ENCODE measurements at regions not wholly inside any gene's neighbourhood (a gene's known extent, or its start where the extent isn't known, plus 50 kb on each side); places are given as distances from the start of the nearest gene placed in this dataset.

DNA sequence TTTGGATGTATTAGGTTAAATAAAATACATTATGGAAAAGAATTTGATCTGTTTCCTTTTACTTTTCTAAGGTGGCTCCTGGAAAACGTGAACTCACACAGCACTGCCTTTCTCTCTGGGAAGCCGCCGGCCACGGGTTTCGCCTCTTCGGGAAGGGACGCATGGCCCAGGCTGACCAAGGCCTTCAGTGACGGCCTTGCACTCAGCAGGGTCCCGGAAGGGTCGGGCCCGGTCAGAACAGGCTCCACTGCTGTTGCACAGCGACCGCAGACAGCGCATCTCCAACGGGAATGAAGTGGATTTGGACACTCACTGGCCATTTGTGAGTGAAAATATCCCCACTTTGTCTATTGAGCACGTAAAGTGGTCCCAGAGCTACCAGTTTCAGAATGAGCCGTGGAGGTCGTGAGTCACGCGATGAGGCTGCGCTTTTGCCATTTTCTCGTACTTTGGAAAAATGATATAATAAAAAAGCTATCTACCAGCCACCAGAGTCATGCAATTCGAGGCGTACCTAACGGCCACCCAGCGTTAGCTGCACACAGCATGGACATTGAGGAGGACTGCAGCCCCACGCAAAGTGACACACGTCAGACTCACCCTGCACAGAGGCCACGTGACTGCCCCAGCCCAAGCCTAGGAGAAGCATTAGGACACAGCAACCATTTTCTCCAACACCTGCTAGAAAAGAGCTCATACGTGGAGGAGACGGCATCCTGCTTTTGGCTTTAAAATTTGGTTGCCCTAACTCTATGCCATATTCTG is 244.3 kb downstream of the TTLL2 start:
- DNase-seq: no peak
- Histone ChIP-seq H3K4me1 (peaks cover 0 to 9% (median 0%) of the 10 kb centered on the region in 4 donors), H3K9me3 (no peaks in the 10 kb centered on the region), H3K27me3 (no peaks in the 10 kb centered on the region), H3K36me3 (no peaks in the 10 kb centered on the region), H3K4me3 (no peak overlapping the region), H3K27ac (no peak overlapping the region)
- TF ChIP-seq, protein P1, sequence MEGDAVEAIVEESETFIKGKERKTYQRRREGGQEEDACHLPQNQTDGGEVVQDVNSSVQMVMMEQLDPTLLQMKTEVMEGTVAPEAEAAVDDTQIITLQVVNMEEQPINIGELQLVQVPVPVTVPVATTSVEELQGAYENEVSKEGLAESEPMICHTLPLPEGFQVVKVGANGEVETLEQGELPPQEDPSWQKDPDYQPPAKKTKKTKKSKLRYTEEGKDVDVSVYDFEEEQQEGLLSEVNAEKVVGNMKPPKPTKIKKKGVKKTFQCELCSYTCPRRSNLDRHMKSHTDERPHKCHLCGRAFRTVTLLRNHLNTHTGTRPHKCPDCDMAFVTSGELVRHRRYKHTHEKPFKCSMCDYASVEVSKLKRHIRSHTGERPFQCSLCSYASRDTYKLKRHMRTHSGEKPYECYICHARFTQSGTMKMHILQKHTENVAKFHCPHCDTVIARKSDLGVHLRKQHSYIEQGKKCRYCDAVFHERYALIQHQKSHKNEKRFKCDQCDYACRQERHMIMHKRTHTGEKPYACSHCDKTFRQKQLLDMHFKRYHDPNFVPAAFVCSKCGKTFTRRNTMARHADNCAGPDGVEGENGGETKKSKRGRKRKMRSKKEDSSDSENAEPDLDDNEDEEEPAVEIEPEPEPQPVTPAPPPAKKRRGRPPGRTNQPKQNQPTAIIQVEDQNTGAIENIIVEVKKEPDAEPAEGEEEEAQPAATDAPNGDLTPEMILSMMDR (IDR thresholded peaks at IDR 0.05): no peak
- TF ChIP-seq EP300 (IDR thresholded peaks at IDR 0.05; ENCODE audit: low read depth) (no peak), POLR2AphosphoS5 (IDR thresholded peaks at IDR 0.05) (no peak), POLR2A (IDR thresholded peaks at IDR 0.05) (no peak)
- intact Hi-C loops (cut with DNase I; ENCODE audit: low total_unique reads) (no loop called here), in situ Hi-C loops (cut with MboI; ENCODE audit: low pct_ligation_motif_present in 1 of 4, low pct_unique_long_range_greater_than_20kb in 1 of 4, low sequenced_read_pairs in 3 of 4) (no loop called here)
- 89 to 100% methylated on average over 3 to 31 of the region's 31 CpGs for WGBS, 2 donors (ENCODE audit: low coverage in 1 of 2)

DNA sequence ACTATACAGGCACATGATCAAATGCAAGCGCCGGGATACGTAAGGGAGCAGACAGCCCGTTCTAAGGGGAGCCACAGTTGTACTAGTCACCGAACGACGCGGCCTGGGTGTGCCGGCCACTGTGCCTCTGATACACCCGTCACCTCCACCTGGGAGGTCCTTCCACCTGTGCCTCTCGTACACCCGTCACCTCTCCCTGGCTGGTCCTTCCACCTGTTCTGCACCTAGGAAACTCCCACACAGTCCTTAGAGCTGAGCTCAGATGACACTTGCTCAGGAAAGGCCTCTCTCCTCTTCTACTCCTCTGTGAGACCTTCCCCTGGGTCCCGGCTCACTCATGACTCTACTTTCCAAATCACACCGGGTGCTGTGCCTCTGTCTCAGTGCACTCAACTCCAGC is 245.0 kb downstream of the TTLL2 start:
- Histone ChIP-seq H3K9me3 (no peaks in the 10 kb centered on the region), H3K36me3 (no peaks in the 10 kb centered on the region), H3K27me3 (no peaks in the 10 kb centered on the region), H3K4me3 (no peak overlapping the region), H3K4me1 (peaks cover 0 to 9% (median 0%) of the 10 kb centered on the region in 4 donors), H3K27ac (no peak overlapping the region)
- in situ Hi-C loops (cut with MboI; ENCODE audit: low pct_ligation_motif_present in 1 of 4, low pct_unique_long_range_greater_than_20kb in 1 of 4, low sequenced_read_pairs in 3 of 4): no loop called here
- TF ChIP-seq, protein P1 (IDR thresholded peaks at IDR 0.05): no peak
- TF ChIP-seq EP300 (IDR thresholded peaks at IDR 0.05; ENCODE audit: low read depth) (no peak), POLR2AphosphoS5 (IDR thresholded peaks at IDR 0.05) (no peak), POLR2A (IDR thresholded peaks at IDR 0.05) (no peak)
- WGBS, 2 donors (ENCODE audit: low coverage in 1 of 2): 86 to 87% methylated on average over 5 to 14 of the region's 14 CpGs
- intact Hi-C loops (cut with DNase I; ENCODE audit: low total_unique reads): no loop called here
- DNase-seq: no peak

DNA sequence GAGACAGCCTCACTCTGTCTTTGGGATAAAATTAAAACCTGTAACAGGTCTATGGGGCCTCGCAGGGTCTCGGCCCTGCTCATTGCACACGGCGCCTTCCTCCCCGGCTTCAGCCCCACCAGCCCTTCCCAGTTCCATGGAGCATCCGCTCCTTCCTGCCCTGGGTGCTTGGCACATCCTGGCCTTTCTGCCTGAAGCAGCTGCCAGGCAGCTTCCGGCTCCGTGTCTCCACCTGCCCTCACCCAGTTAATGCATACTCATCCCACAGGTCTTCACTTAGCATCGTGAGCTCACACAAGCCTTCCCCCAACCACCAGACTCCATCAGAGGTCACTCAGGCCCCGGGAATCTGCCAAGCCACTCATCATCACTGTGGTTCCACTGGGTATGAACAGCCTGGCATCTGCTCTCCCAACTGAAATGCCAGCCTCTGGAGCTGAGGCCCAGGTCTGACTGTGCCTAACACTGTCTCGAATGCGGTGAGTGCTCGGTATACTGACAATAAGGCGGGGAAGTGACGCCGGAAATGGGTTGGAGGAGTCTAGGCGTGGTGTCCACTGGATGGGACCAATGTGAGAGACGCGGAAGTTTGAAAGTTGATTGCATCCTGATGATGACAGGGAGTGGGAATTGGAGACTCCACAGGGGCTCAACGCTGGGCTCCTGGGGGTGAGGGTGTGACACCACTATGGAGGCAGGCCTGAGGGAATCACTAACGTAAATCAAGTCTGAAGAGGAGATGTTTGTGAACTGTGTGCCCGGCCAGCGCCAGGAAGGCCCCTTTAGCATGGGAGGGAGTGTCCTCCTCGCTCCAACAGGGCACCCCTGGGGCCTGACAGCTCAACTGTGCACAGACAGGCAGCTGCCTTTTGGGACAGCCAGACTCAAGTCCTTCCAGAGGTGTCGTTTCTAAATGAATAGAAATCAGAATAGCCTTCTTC is 245.8 kb downstream of the TTLL2 start:
- Histone ChIP-seq H3K27me3 (no peaks in the 10 kb centered on the region), H3K27ac (no peak overlapping the region), H3K4me1 (peaks cover 0 to 9% (median 0%) of the 10 kb centered on the region in 4 donors), H3K4me3 (no peak overlapping the region), H3K9me3 (no peaks in the 10 kb centered on the region), H3K36me3 (no peaks in the 10 kb centered on the region)
- 91 to 100% methylated on average over 4 to 25 of the region's 25 CpGs for WGBS, 2 donors (ENCODE audit: low coverage in 1 of 2)
- no peak for DNase-seq
- intact Hi-C loops (cut with DNase I; ENCODE audit: low total_unique reads) (no loop called here), in situ Hi-C loops (cut with MboI; ENCODE audit: low pct_ligation_motif_present in 1 of 4, low pct_unique_long_range_greater_than_20kb in 1 of 4, low sequenced_read_pairs in 3 of 4) (no loop called here)
- TF ChIP-seq, protein P1 (IDR thresholded peaks at IDR 0.05): no peak
- TF ChIP-seq POLR2AphosphoS5 (IDR thresholded peaks at IDR 0.05) (no peak), POLR2A (IDR thresholded peaks at IDR 0.05) (no peak), EP300 (IDR thresholded peaks at IDR 0.05; ENCODE audit: low read depth) (no peak)

DNA sequence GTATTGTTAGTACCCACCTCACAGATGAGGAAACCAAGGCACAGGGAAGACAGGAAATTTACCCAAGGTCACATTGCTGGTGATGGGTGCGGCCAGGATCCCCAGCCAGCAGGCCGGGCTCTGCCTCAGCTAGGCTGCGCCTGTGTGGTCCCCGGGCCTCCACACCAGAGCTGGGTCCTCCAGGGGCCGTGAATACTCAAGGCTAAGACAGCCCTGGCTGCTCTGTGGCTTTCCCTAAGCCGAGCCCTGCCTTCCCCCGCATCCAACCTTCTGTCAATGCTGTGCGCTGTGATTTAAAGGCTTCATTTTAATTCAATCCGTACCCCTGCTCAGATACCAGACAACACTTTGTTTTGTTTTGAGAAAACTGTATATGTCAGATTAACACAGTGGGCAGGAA is 246.7 kb downstream of the TTLL2 start:
- Histone ChIP-seq H3K36me3 (no peaks in the 10 kb centered on the region), H3K4me3 (no peak overlapping the region), H3K27ac (no peak overlapping the region), H3K4me1 (peaks cover 0 to 9% (median 0%) of the 10 kb centered on the region in 4 donors), H3K27me3 (no peaks in the 10 kb centered on the region), H3K9me3 (no peaks in the 10 kb centered on the region)
- 70 to 100% methylated on average over 1 to 9 of the region's 9 CpGs for WGBS, 2 donors (ENCODE audit: low coverage in 1 of 2)
- no peak for DNase-seq
- TF ChIP-seq, protein P1 (IDR thresholded peaks at IDR 0.05): no peak
- TF ChIP-seq POLR2AphosphoS5 (IDR thresholded peaks at IDR 0.05) (no peak), POLR2A (IDR thresholded peaks at IDR 0.05) (no peak), EP300 (IDR thresholded peaks at IDR 0.05; ENCODE audit: low read depth) (no peak)
- intact Hi-C loops (cut with DNase I; ENCODE audit: low total_unique reads): no loop called here
- in situ Hi-C loops (cut with MboI; ENCODE audit: low pct_ligation_motif_present in 1 of 4, low pct_unique_long_range_greater_than_20kb in 1 of 4, low sequenced_read_pairs in 3 of 4): no loop called here
